HepG2 (cell line): ENCODE measurements at regions not wholly inside any gene's neighbourhood (a gene's known extent, or its start where the extent isn't known, plus 50 kb on each side); places are given as distances from the start of the nearest gene placed in this dataset.

ENCODE experiments used
- ATAC-seq: fragments of 200-7000 bp; cut with Tn5 transposase; 3 replicates; pipeline ENCODE4 v1.9.1; 2020; ENCODE audit warnings: mild to moderate bottlenecking, moderate library complexity
- BruUV-seq: library from RNA; stranded (reverse); fragments of 400-500 nt; replicated peaks from 2 replicates; lab custom pipeline; 2021; lab: Mats Ljungman, UMichigan
- CTCF ChIA-PET: fragments of 300-600 bp; formaldehyde crosslinking; extraction: SDS; loops from one replicate; lab custom pipeline; 2021; ENCODE audit warnings: low total read pairs, inconsistent platforms, low intra/inter-chr PET ratio; lab: Yijun Ruan, JAX
- POLR2A ChIA-PET: fragments of 350-600 bp; sonication (Branson Sonifier 250); formaldehyde crosslinking; loops from one replicate; lab custom pipeline; 2020; ENCODE audit warnings: antibody characterized with exemption, inconsistent platforms; lab: Yijun Ruan, JAX
- DNase-seq: peaks from one replicate; pipeline ENCODE4 v3.0.0-alpha.2; 2015; ENCODE audit warnings: low spot score
- FAIRE-seq: peaks from 3 replicates; lab custom pipeline; 2011; peaks lifted over from hg19 to GRCh38; lab: Jason Lieb, UNC
- H2AFZ ChIP-seq: one replicate; pipeline ENCODE4 v1.6.1; 2011; ENCODE audit warnings: low read length, inconsistent platforms
- H3K27ac ChIP-seq: fragments of 300-600 bp; 3 replicates; pipeline ENCODE4 v1.8.0; 2011; ENCODE audit warnings: mixed run types, mild to moderate bottlenecking, mixed read lengths, low read length, inconsistent platforms; ENCODE audit not compliant: insufficient read depth; ENCODE audit errors: extremely low read length
- H3K27me3 ChIP-seq, 2 experiments: fragments of 200-600 bp in 1 of 2; 2 replicates in 1 of 2; 3 replicates in 1 of 2; pipeline versions ENCODE4 v1.6.0 to v1.8.0; 2011; ENCODE audit warnings: low read length in 2 of 2, mild to moderate bottlenecking in 2 of 2, moderate library complexity in 2 of 2, inconsistent platforms in 1 of 2; ENCODE audit not compliant: insufficient read depth in 2 of 2, control insufficient read depth in 1 of 2
- H3K36me3 ChIP-seq, 2 experiments: fragments of 200-600 bp in 1 of 2; replicated peaks in 1 of 2; 2 replicates in 1 of 2; 3 replicates in 1 of 2; pipeline versions ENCODE4 v1.5.1 to v1.8.0; 2011; ENCODE audit warnings: low read length in 2 of 2, inconsistent platforms in 1 of 2; ENCODE audit not compliant: insufficient read depth in 2 of 2, control insufficient read depth in 1 of 2
- H3K4me1 ChIP-seq: 2 replicates; pipeline ENCODE4 v1.5.1; 2012; ENCODE audit warnings: low read length, inconsistent platforms; ENCODE audit not compliant: insufficient read depth
- H3K4me2 ChIP-seq: 2 replicates; pipeline ENCODE4 v1.6.0; 2011; ENCODE audit warnings: low read depth, low read length, inconsistent platforms
- H3K4me3 ChIP-seq, 3 experiments: fragments of 200-600 bp in 1 of 3; sonication (generic), shearing (Covaris generic) in 1 of 3; replicated peaks in 1 of 3; 2 replicates each; pipeline ENCODE4 v1.5.1; 2011 to 2016; ENCODE audit warnings: low read length in 3 of 3, inconsistent platforms in 2 of 3, low read depth in 2 of 3, mild to moderate bottlenecking in 2 of 3, control low read depth in 1 of 3, mixed read lengths in 1 of 3; ENCODE audit not compliant: insufficient read depth in 1 of 3
- H3K79me2 ChIP-seq: one replicate; pipeline ENCODE4 v1.6.1; 2011; ENCODE audit warnings: low read length, inconsistent platforms; ENCODE audit not compliant: insufficient read depth
- H3K9ac ChIP-seq: 2 replicates; pipeline ENCODE4 v1.6.0; 2011; ENCODE audit warnings: mild to moderate bottlenecking, low read depth, low read length, inconsistent platforms; ENCODE audit not compliant: insufficient read depth
- H3K9me3 ChIP-seq: 2 replicates; pipeline ENCODE4 v1.5.1; 2012; ENCODE audit warnings: mild to moderate bottlenecking, low read length
- H4K20me1 ChIP-seq: 2 replicates; pipeline ENCODE4 v1.6.0; 2011; ENCODE audit warnings: inconsistent platforms, mild to moderate bottlenecking, low read length, moderate library complexity; ENCODE audit not compliant: insufficient read depth
- IKZF1 ChIP-seq: fragments of 450-650 bp; IDR thresholded peaks from 2 replicates; pipeline ENCODE4 v1.7.1; 2016
- RBAK ChIP-seq: sonication (generic); formaldehyde crosslinking; IDR thresholded peaks from 2 replicates; pipeline ENCODE4 v1.5.1; 2020; ENCODE audit warnings: mild to moderate bottlenecking, missing genetic modification reagents
- TAF15 ChIP-seq: fragments of 200-400 bp; formaldehyde crosslinking; IDR thresholded peaks from one replicate; pipeline ENCODE4 v1.6.1; 2018; ENCODE audit warnings: mild to moderate bottlenecking, low read depth, low read length; ENCODE audit not compliant: poor library complexity, severe bottlenecking
- ZFP37 ChIP-seq: sonication (generic); formaldehyde crosslinking; IDR thresholded peaks from 2 replicates; pipeline ENCODE4 v1.4.0; 2020; ENCODE audit warnings: missing genetic modification reagents, borderline replicate concordance
- ZNF256 ChIP-seq: sonication (generic); formaldehyde crosslinking; conservative IDR thresholded peaks from 2 replicates; pipeline ENCODE4 v1.4.0; 2020; ENCODE audit warnings: missing genetic modification reagents
- ZNF317 ChIP-seq: sonication (generic); formaldehyde crosslinking; IDR thresholded peaks from 2 replicates; pipeline ENCODE4 v1.5.0; 2020; ENCODE audit warnings: mild to moderate bottlenecking, missing genetic modification reagents
- ZNF552 ChIP-seq: sonication (generic); formaldehyde crosslinking; IDR thresholded peaks from 2 replicates; pipeline ENCODE4 v1.9.0; 2022; ENCODE audit warnings: missing genetic modification reagents, mild to moderate bottlenecking, borderline replicate concordance
- ZSCAN9 ChIP-seq: IDR thresholded peaks from 2 replicates; pipeline ENCODE4 v1.6.1; 2016; ENCODE audit warnings: borderline replicate concordance
- WGBS: methylation state at CpG from one replicate; pipeline ENCODE4 v1.1.6; 2017; ENCODE audit warnings: low lambda C conversion rate; 5-methylcytosine and 5-hydroxymethylcytosine counted together
- in situ Hi-C: cut with HindIII; loops from 2 replicates; pipeline ENCODE4 v1.10.0; 2017; ENCODE audit warnings: low pct_unique_long_range_greater_than_20kb; ENCODE audit not compliant: extremely low pct_ligation_motif_present
- intact Hi-C: fragments of 100-400 bp; cut with micrococcal nuclease; formaldehyde crosslinking; loops from one replicate; pipeline ENCODE4 v1.10.0; 2022; ENCODE audit not compliant: unreplicated experiment
- TF ChIP-seq, protein P1 (sequence below): sonication (generic); formaldehyde crosslinking; IDR thresholded peaks from 2 replicates; pipeline ENCODE4 v1.8.1; 2022; ENCODE audit warnings: mild to moderate bottlenecking, missing genetic modification reagents
- TF ChIP-seq, protein P2 (sequence below): sonication (generic); formaldehyde crosslinking; IDR thresholded peaks from 2 replicates; pipeline ENCODE4 v1.4.0; 2020; ENCODE audit warnings: mild to moderate bottlenecking, missing genetic modification reagents
- TF ChIP-seq, protein P3 (sequence below): sonication (generic); formaldehyde crosslinking; IDR thresholded peaks from 2 replicates; pipeline ENCODE4; 2020; ENCODE audit warnings: missing genetic modification reagents, mild to moderate bottlenecking, borderline replicate concordance
- TF ChIP-seq, protein P4 (sequence below): fragments of 450-650 bp; IDR thresholded peaks from 2 replicates; pipeline ENCODE4 v1.6.1; 2016
- TF ChIP-seq, protein P5 (sequence below): sonication (generic); formaldehyde crosslinking; IDR thresholded peaks from 2 replicates; pipeline ENCODE4 v1.4.0; 2020; ENCODE audit warnings: missing genetic modification reagents, low read depth, mild to moderate bottlenecking, borderline replicate concordance

DNA sequence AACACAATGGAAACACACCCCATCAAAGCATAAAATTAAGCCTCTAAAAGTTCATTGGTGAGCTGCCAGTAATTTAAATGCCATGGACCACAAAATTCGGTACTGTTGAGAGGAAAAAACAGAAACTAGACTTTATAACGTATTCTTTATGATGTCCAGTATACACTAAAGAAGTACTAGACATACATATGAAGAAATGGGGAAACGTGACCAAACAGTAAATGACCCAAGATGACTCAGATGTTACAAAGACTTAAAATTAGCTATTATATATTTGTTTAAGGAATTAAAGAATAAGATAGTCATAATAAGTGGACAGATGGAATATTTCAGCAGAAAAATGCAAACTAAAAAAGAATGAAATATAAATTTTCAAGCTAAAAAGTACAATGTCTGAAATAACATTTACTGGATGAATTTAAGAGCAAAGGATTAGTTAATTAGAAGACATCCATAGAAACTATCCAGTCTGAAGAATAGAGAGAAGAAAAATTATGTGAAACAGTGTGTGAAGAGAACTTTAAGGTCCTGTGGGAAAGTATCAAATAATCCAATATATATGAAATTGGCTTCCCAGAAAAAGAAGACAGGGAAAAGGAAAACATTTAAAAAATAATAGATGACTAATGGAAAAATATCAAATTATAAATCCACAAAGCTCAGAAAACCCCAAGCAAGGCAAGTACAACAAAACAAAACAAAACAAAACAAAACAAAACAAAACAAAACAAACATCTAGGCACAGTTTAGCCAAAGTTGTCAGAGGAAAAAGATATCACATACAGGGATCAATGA lies 69.4 kb downstream of the SAMD9 start:
- no peak overlapping the region for H3K9ac ChIP-seq
- no peak for DNase-seq
- intact Hi-C loops, result no loop called here
- TF ChIP-seq ZFP37 (CRISPR knock-in tag) (no peak), IKZF1 (no peak), RBAK (CRISPR knock-in tag) (no peak), ZSCAN9 (no peak), ZNF552 (CRISPR knock-in tag) (no peak), ZNF317 (no peak), ZNF256 (CRISPR knock-in tag) (no peak), TAF15 (no peak)
- TF ChIP-seq, protein P1, sequence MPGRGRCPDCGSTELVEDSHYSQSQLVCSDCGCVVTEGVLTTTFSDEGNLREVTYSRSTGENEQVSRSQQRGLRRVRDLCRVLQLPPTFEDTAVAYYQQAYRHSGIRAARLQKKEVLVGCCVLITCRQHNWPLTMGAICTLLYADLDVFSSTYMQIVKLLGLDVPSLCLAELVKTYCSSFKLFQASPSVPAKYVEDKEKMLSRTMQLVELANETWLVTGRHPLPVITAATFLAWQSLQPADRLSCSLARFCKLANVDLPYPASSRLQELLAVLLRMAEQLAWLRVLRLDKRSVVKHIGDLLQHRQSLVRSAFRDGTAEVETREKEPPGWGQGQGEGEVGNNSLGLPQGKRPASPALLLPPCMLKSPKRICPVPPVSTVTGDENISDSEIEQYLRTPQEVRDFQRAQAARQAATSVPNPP (CRISPR knock-in tag), result no peak
- TF ChIP-seq, protein P2, sequence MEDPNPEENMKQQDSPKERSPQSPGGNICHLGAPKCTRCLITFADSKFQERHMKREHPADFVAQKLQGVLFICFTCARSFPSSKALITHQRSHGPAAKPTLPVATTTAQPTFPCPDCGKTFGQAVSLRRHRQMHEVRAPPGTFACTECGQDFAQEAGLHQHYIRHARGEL (CRISPR knock-in tag), result no peak
- TF ChIP-seq, protein P3, sequence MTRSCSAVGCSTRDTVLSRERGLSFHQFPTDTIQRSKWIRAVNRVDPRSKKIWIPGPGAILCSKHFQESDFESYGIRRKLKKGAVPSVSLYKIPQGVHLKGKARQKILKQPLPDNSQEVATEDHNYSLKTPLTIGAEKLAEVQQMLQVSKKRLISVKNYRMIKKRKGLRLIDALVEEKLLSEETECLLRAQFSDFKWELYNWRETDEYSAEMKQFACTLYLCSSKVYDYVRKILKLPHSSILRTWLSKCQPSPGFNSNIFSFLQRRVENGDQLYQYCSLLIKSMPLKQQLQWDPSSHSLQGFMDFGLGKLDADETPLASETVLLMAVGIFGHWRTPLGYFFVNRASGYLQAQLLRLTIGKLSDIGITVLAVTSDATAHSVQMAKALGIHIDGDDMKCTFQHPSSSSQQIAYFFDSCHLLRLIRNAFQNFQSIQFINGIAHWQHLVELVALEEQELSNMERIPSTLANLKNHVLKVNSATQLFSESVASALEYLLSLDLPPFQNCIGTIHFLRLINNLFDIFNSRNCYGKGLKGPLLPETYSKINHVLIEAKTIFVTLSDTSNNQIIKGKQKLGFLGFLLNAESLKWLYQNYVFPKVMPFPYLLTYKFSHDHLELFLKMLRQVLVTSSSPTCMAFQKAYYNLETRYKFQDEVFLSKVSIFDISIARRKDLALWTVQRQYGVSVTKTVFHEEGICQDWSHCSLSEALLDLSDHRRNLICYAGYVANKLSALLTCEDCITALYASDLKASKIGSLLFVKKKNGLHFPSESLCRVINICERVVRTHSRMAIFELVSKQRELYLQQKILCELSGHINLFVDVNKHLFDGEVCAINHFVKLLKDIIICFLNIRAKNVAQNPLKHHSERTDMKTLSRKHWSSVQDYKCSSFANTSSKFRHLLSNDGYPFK (CRISPR knock-in tag), result no peak
- TF ChIP-seq, protein P4, sequence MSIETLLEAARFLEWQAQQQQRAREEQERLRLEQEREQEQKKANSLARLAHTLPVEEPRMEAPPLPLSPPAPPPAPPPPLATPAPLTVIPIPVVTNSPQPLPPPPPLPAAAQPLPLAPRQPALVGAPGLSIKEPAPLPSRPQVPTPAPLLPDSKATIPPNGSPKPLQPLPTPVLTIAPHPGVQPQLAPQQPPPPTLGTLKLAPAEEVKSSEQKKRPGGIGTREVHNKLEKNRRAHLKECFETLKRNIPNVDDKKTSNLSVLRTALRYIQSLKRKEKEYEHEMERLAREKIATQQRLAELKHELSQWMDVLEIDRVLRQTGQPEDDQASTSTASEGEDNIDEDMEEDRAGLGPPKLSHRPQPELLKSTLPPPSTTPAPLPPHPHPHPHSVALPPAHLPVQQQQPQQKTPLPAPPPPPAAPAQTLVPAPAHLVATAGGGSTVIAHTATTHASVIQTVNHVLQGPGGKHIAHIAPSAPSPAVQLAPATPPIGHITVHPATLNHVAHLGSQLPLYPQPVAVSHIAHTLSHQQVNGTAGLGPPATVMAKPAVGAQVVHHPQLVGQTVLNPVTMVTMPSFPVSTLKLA, result no peak
- TF ChIP-seq, protein P5, sequence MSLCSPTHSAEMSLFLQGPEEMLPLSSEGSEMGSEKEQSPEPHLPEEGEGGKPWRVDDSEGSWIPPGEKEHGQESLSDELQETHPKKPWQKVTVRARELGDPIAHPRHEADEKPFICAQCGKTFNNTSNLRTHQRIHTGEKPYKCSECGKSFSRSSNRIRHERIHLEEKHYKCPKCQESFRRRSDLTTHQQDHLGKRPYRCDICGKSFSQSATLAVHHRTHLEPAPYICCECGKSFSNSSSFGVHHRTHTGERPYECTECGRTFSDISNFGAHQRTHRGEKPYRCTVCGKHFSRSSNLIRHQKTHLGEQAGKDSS (CRISPR knock-in tag), result no peak
- no peak overlapping the region for H3K4me2 ChIP-seq
- H3K4me1 ChIP-seq, result peaks cover 21% of the 10 kb centered on the region
- FAIRE-seq, result no peak
- H4K20me1 ChIP-seq, result no peaks in the 10 kb centered on the region
- H3K9me3 ChIP-seq, result no peaks in the 10 kb centered on the region
- no peak overlapping the region for H3K27ac ChIP-seq
- ChIA-PET CTCF (no interaction called here), POLR2A (no interaction called here)
- ATAC-seq, result no peak
- no peak overlapping the region for H2AFZ ChIP-seq
- no TSS peak for BruUV-seq
- in situ Hi-C loops, result no loop called here
- H3K36me3 ChIP-seq, result no peaks in the 10 kb centered on the region
- WGBS, result 15% methylated on average over 3 of the region's 3 CpGs
- no peaks in the 10 kb centered on the region for H3K79me2 ChIP-seq
- no peaks in the 10 kb centered on the region for H3K27me3 ChIP-seq
- H3K4me3 ChIP-seq, result no peak overlapping the region
